ENCODE measurements at regions not wholly inside any gene's neighbourhood (a gene's known extent, or its start where the extent isn't known, plus 50 kb on each side); places are given as distances from the start of the nearest gene placed in this dataset.

DNA sequence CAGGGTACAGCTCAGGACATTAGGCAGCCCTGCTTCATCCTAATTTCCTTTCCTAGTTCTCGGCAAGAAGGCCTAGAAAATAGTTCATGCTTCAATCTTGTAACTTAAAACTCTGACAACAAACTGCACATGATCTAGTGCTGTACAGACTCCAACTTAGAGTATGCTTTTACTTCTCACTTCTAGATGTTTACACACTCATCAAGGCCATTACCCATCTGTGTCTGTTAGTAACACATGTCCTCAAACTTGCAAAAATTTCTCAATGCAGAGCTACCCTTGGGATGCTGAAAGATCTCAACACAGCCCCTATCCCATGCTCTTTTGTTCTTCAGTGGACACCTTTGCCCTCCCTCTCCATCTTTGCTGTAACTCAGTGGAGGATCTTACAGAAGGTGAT is 252.0 kb downstream of the OSR1 start:
- H3K27me3 ChIP-seq (ENCODE audit: control insufficient read depth, insufficient read depth, low read length) = no peaks in the 10 kb centered on the region
- FAIRE-seq = no peak
- TF ChIP-seq, protein P1, sequence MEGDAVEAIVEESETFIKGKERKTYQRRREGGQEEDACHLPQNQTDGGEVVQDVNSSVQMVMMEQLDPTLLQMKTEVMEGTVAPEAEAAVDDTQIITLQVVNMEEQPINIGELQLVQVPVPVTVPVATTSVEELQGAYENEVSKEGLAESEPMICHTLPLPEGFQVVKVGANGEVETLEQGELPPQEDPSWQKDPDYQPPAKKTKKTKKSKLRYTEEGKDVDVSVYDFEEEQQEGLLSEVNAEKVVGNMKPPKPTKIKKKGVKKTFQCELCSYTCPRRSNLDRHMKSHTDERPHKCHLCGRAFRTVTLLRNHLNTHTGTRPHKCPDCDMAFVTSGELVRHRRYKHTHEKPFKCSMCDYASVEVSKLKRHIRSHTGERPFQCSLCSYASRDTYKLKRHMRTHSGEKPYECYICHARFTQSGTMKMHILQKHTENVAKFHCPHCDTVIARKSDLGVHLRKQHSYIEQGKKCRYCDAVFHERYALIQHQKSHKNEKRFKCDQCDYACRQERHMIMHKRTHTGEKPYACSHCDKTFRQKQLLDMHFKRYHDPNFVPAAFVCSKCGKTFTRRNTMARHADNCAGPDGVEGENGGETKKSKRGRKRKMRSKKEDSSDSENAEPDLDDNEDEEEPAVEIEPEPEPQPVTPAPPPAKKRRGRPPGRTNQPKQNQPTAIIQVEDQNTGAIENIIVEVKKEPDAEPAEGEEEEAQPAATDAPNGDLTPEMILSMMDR (IDR thresholded peaks at IDR 0.05; ENCODE audit: insufficient read depth, low read length, severe bottlenecking) = no peak

DNA sequence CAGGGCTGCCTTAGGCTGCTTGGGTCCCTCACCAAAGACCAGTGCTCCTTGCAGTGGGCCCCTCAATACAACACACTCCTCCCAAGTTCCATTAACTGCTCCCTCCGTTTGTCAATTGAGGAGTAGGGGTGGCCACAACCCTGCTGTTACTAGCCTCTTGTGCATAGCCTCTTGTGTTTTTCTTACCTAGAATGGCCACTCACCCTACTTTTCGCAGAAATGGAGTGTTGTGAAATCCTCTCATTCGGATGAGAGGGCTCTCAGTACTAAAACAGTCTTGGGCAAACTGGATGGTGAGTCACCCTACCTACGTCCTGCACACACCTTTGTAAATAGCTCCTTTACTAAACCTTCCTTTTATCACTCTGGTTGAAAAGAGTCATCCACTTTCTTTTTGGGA is 253.9 kb downstream of the OSR1 start:
- FAIRE-seq = peak; percentile 98
- no peak overlapping the region for H3K4me3 ChIP-seq (ENCODE audit: low read depth, low read length)
- DNase-seq (ENCODE audit: low read depth) = peak; percentile 97
- TF ChIP-seq, protein P1 (IDR thresholded peaks at IDR 0.05; ENCODE audit: insufficient read depth, low read length, severe bottlenecking) = no peak
- no peaks in the 10 kb centered on the region for H3K36me3 ChIP-seq (ENCODE audit: control insufficient read depth, insufficient read depth, low read length)
- H3K27me3 ChIP-seq (ENCODE audit: control insufficient read depth, insufficient read depth, low read length) = no peaks in the 10 kb centered on the region

More for the DNA sequence above, 252.0 kb downstream of the OSR1 start:
- no peak for DNase-seq (ENCODE audit: low read depth)
- Histone ChIP-seq H3K4me3 (ENCODE audit: low read depth, low read length) (no peak overlapping the region), H3K36me3 (ENCODE audit: control insufficient read depth, insufficient read depth, low read length) (no peaks in the 10 kb centered on the region)

GRCh38 chr2:19102696-19103423 is 255.6 kb downstream of the OSR1 start:
- peak; percentile 71 for DNase-seq (ENCODE audit: low read depth)
- Histone ChIP-seq H3K36me3 (ENCODE audit: control insufficient read depth, insufficient read depth, low read length) (no peaks in the 10 kb centered on the region), H3K27me3 (ENCODE audit: control insufficient read depth, insufficient read depth, low read length) (no peaks in the 10 kb centered on the region), H3K4me3 (ENCODE audit: low read depth, low read length) (no peak overlapping the region)
- TF ChIP-seq, protein P1 (IDR thresholded peaks at IDR 0.05; ENCODE audit: insufficient read depth, low read length, severe bottlenecking) = no peak
- no peak for FAIRE-seq

GRCh38 chr2:19101968-19102367 is 256.5 kb downstream of the OSR1 start:
- H3K4me3 ChIP-seq (ENCODE audit: low read depth, low read length) = no peak overlapping the region
- no peaks in the 10 kb centered on the region for H3K36me3 ChIP-seq (ENCODE audit: control insufficient read depth, insufficient read depth, low read length)
- no peak for FAIRE-seq
- DNase-seq (ENCODE audit: low read depth) = no peak
- TF ChIP-seq, protein P1 (IDR thresholded peaks at IDR 0.05; ENCODE audit: insufficient read depth, low read length, severe bottlenecking) = no peak
- no peaks in the 10 kb centered on the region for H3K27me3 ChIP-seq (ENCODE audit: control insufficient read depth, insufficient read depth, low read length)

DNA sequence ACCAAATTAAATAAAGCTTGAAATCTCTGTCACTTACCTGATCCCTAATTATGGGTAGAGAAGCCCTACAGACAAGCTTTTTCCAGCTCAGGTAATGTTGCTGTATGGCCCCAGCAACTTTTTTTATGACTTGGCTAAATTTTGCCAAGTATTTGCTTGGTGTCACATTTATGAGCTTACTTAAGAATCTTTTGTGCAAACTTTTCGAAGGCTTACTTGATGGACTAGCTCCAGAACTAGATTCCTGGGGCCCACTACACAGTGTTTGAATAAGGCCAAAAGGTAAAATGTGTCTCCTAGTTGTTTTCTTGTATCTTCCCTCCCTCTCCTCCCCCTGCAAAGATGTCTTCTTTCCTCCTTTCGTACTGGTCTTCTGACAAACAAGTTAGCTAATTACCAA is 257.9 kb downstream of the OSR1 start:
- H3K36me3 ChIP-seq (ENCODE audit: control insufficient read depth, insufficient read depth, low read length) = no peaks in the 10 kb centered on the region
- no peak for DNase-seq (ENCODE audit: low read depth)
- TF ChIP-seq, protein P1 (IDR thresholded peaks at IDR 0.05; ENCODE audit: insufficient read depth, low read length, severe bottlenecking) = no peak
- H3K4me3 ChIP-seq (ENCODE audit: low read depth, low read length) = no peak overlapping the region
- no peak for FAIRE-seq
- no peaks in the 10 kb centered on the region for H3K27me3 ChIP-seq (ENCODE audit: control insufficient read depth, insufficient read depth, low read length)

- TF ChIP-seq, protein P1 (IDR thresholded peaks at IDR 0.05; ENCODE audit: insufficient read depth, low read length, severe bottlenecking) = no peak
- H3K4me3 ChIP-seq (ENCODE audit: low read depth, low read length) = no peak overlapping the region
- no peak for DNase-seq (ENCODE audit: low read depth)
- H3K27me3 ChIP-seq (ENCODE audit: control insufficient read depth, insufficient read depth, low read length) = no peaks in the 10 kb centered on the region
- H3K36me3 ChIP-seq (ENCODE audit: control insufficient read depth, insufficient read depth, low read length) = no peaks in the 10 kb centered on the region
- no peak for FAIRE-seq
Measured at GRCh38 chr2:19099181-19099580, 259.2 kb downstream of the OSR1 start.
